ENCODE measurements at regions not wholly inside any gene's neighbourhood (a gene's known extent, or its start where the extent isn't known, plus 50 kb on each side); places are given as distances from the start of the nearest gene placed in this dataset.
A peak's percentile ranks its signal among the peaks of the same experiment; 100 is the strongest.

DNA sequence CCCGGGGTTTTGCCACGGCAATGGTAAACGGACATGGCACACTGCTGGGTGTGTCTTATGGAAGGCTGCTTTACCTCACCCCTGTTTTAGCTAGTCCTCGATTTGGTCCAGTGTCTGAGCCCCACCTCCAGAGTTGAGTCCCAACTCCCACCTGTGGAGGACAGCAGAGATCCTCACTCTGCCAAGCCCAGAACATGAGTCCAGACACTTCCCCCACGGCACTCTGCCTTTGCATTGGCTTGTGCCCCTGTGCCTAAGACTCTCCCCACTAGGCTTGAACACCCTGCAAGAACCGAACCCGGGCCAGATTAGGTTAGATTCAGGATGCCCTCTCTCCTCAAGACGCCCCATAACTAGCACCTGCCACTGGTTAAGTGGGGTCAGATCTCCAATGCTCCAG lies 59.8 kb upstream of the C14orf180 start:
- DNase-seq (ENCODE audit: low read depth, low spot score): no peak
- no peak overlapping the region for H3K4me3 ChIP-seq (ENCODE audit: low read length)

DNA sequence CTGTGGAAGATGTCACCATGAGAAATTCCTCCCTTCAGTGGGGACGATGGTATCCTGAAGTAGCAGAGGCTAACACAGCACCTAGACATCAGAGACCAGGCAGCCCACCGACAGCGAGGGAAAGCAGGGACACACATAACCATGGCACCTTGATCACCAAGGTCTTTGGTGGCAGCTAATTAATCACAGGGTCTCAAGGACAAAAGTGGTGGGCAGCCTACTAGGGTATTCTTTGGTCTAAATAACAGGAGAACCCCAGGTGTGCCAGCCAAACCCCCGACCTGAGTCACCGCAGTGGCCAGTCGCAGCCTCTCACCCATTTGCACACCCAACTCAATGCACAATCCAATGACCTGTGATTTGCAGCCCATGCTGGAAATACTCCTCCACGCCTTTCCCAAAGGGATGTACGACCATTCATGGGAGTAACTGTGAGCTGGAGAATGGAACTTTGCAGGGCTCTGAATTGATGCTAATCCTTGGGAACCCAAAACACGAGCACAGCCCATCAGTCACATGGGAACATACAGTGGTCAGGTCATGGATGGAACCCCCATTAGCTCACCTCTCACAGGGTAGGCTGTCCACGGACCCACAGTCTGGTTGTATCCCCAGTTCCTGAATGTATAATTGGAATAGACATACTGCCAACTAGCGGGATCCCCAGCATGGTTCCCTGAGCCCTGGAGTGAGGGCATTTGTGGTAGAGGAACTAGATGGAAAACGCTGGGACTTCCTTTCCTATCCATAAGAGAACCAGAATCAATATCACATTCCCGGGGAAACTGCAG lies 58.7 kb upstream of the C14orf180 start:
- DNase-seq (ENCODE audit: low read depth, low spot score): no peak
- no peak overlapping the region for H3K4me3 ChIP-seq (ENCODE audit: low read length)

DNA sequence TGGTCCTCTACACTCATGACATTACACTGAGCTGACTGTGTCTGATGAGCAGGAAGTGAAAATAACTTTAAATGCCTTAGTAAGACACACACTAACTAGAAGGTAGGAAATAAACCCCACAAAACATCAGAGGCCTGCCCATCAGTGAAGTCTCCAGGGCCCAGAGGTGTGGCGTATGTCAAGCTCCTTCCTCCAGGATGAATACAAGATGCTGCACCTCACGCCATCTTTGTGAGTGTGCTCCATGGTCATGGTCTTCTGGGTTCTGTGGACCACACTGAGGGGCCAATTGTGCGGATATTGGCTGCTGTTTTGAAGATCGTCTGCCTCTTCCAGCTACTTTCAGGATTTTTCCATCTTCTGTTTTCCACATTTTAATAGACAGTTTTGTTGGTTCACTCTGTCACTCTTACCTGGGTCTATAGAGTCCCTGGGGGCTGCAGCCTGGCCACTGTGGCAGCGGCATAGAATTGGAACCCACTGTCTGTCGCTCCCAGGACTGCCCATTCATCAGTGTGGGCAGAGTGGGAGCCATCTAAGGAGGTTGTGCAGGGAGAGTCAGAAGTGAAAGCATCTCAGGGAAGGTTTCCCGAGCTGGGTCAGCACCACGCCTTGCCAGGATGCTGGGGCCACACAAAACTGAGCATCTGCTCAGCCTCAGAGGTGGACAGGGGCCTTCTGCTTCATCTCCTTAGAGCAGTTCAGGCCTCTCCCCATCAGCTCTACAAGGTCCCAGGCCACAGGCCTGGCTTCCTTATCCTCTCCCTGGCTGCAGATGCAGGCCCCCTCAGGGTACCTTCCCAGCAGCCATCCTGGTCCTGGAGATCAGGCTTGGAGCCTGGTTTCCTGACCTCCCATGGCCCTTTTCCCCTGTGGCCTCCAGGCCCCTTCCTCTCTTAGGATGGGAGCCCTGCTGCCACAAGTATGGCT lies 57.5 kb upstream of the C14orf180 start:
- no peak overlapping the region for H3K4me3 ChIP-seq (ENCODE audit: low read length)
- DNase-seq (ENCODE audit: low read depth, low spot score): no peak

DNA sequence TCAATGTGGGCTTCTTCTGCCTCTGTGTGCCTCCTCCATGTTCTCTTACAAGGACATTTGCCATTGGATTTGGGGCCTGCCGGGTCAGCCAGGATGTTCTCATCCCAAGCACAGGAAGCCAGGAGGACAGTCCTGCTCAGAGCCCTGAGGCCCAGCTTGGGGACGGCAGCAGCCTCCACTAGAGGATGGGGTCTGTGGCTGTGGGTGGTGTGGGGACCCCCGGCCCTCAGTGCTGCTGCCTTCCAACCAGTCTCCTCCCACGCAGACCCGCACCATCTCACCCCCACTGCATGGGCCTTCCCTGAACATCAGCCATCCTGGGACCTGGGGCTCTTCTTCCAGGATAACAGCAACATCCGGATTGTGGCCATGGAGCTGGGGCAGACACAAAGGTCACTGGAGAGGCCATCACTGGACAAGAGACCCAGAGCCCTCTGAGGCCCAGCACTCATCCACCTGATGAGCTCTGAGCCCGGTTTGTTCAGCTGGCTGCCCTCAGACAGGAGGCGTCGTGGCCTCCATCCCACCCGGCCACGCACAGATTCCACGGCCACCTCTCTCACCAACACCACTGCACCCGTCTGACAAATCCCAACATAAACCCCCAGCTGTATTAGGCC lies 56.5 kb upstream of the C14orf180 start:
- H3K4me3 ChIP-seq (ENCODE audit: low read length): no peak overlapping the region
- DNase-seq (ENCODE audit: low read depth, low spot score): no peak

DNA sequence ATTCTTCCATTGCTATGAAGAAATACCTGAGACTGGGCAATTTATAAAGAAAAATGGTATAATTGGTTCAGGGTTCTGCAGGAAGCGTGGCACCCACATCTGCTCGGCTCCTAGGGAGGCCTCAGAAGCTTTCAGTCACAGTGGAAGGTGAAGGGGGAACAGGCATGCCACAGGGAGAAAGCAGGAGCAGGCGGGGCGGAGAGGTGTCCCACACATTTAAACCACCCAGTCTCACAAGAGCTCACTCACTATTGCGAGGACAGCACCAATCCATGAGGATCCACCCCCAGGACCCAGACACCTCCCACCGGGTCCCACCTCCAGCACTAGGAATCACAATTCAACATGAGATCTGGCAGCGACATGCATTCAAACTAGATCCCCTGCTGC lies 56.0 kb upstream of the C14orf180 start:
- H3K4me3 ChIP-seq (ENCODE audit: low read length): no peak overlapping the region
- no peak for DNase-seq (ENCODE audit: low read depth, low spot score)

DNA sequence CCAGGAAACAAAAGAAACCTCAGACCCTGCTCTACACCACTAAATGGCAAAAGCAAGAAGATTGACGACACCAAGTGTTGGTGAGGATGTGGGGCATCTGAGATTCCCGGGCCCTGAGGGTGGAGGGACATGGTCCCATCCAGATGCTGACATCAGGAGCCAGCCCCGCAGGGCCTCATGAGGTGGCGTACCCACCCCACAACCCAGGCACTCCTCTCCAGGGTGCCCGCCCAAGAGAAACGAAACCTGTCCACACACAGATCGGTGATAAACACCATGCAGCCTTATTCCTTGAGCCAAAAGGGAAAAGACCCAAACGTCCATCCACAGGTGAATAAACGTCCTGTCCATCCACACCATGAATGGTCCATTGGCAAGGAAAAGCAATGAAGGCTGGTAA lies 54.8 kb upstream of the C14orf180 start:
- DNase-seq (ENCODE audit: low read depth, low spot score): no peak
- no peak overlapping the region for H3K4me3 ChIP-seq (ENCODE audit: low read length)

DNA sequence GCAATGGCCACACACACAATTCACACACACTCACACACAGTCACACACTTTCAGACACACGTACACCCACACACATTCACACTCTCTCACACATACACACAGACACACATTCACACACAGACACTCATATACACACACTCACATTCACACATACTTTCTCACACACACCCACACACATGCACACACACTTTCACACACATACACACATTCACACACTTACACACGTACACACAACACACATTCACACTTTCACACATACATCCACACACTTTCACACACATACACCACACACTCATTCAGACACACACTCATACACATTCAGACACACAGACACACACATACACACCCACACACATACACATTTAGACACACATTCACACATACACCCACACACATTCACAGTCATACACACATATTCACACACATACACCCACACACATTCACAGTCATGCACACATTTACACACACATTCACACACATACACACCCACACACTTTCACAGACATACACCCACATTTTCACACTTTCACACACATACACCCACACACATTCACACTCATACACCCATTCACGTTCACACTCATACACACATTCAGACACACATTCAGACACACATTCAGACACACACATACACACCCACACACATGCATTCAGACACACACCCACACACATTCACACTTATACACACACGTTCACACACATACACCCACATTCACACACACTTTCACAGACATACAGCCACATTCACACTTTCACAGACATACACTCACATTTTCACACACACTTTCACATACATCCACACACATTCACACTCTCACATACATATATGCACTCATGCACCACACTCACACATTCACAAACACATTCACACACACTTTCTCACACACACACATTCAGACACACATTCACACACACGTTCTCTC lies 52.6 kb upstream of the C14orf180 start:
- H3K4me3 ChIP-seq (ENCODE audit: low read length): no peak overlapping the region
- no peak for DNase-seq (ENCODE audit: low read depth, low spot score)

DNA sequence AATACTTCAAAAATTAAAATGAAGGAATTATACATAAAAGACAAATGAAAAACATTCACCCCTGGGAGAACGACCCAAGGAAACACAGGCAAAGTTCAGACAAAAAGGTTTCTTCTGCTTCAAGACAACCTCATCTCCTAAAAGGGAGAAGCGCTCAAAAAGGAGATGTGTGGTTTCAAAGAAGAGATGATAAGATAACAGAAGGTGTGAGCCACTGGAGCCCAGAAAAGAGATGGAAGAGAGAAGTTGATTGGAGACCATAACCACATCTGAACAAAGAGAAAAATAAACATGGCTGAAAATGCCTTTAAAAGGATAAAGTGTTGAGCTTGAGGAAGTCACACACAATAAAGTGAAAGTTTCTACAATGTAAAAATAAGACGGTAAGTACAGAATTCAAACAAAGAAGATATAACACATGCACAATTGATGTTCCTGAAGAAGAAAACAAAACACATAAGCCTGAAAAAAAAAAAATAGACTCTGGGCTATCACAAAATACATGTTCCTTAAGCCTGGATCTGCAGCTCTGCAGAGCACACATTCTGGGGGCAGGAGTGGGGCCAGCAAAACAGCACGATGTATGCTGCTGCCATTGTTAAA lies 51.6 kb upstream of the C14orf180 start:
- no peak overlapping the region for H3K4me3 ChIP-seq (ENCODE audit: low read length)
- peak; percentile 66 for DNase-seq (ENCODE audit: low read depth, low spot score)

DNA sequence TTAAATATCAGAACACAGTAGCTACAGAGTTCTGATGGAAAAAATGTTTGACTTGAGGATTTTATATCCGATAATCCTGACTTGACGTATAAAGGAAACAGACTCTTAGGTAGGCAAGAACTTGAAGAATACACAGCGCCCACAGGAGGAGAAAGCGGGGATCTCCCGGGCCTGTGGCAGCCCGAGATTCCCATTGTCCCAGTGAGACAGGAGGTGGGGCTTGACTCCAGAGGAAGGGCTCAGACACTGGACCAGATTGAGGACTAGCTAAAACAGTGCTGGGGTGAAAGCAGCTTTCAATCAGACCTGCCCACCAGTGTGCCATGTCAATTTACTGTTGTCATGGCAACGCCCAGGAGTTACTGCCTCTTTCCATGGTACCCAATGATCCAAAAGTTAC lies 51.1 kb upstream of the C14orf180 start:
- no peak overlapping the region for H3K4me3 ChIP-seq (ENCODE audit: low read length)
- no peak for DNase-seq (ENCODE audit: low read depth, low spot score)
